Transverse colon (tissue), 4 donors: ENCODE measurements at regions not wholly inside any gene's neighbourhood (a gene's known extent, or its start where the extent isn't known, plus 50 kb on each side); places are given as distances from the start of the nearest gene placed in this dataset.

Experiments
- DNase-seq: peaks from one replicate; pipeline ENCODE4 v3.0.0-alpha.2; 2019
- H3K27ac ChIP-seq, 4 donors: fragments of 200-600 bp; sonication (generic); 2 replicates each; pipeline ENCODE4 v1.5.1; 2016 to 2018; ENCODE audit warnings: inconsistent platforms in 4 of 4
- H3K27me3 ChIP-seq: fragments of 200-600 bp; sonication (generic); 2 replicates; pipeline ENCODE4 v1.5.1; 2017; ENCODE audit warnings: inconsistent platforms
- H3K36me3 ChIP-seq, 4 donors: fragments of 200-600 bp; sonication (generic); 2 replicates each; pipeline ENCODE4 v1.5.1; 2017 to 2019; ENCODE audit warnings: inconsistent platforms in 4 of 4
- H3K4me1 ChIP-seq, 4 donors: fragments of 200-600 bp; sonication (generic); 2 replicates each; pipeline ENCODE4 v1.5.1; 2017 to 2020; ENCODE audit warnings: inconsistent platforms in 4 of 4
- H3K4me3 ChIP-seq, 4 donors: fragments of 200-600 bp; sonication (generic); 1 replicate in 1 of 4; 2 replicates in 3 of 4; pipeline versions ENCODE4 v1.5.1 to v1.6.1; 2017 to 2019; ENCODE audit warnings: inconsistent platforms in 4 of 4
- H3K9me3 ChIP-seq, 2 donors: fragments of 200-600 bp; sonication (generic); 2 replicates each; pipeline ENCODE4 v1.5.1; 2017 to 2019; ENCODE audit warnings: inconsistent platforms in 2 of 2
- EP300 ChIP-seq: sonication (generic); formaldehyde crosslinking; IDR thresholded peaks from one replicate; pipeline ENCODE4 v1.6.1; 2017; ENCODE audit warnings: antibody characterized with exemption, low read depth
- POLR2A ChIP-seq: fragments of 450-650 bp; IDR thresholded peaks from one replicate; pipeline ENCODE4 v1.6.1; 2016; ENCODE audit warnings: antibody characterized with exemption, mild to moderate bottlenecking, moderate library complexity
- POLR2AphosphoS5 ChIP-seq, 3 donors: sonication (generic); formaldehyde crosslinking; IDR thresholded peaks; one replicate each; pipeline ENCODE4 v1.6.1; 2016; ENCODE audit warnings: antibody characterized with exemption in 3 of 3
- WGBS, 2 donors: methylation state at CpG; one replicate each; pipeline ENCODE4 v1.1.5; 2018; ENCODE audit warnings: low coverage in 1 of 2; 5-methylcytosine and 5-hydroxymethylcytosine counted together
- in situ Hi-C, 4 donors: fragments of 200-750 bp; cut with MboI; loops; one replicate each; pipeline versions ENCODE4 v1.15.0 to v1.15.1; 2017; ENCODE audit warnings: low sequenced_read_pairs in 3 of 4, low pct_ligation_motif_present in 1 of 4, low pct_unique_long_range_greater_than_20kb in 1 of 4
- intact Hi-C: fragments of 100-400 bp; cut with DNase I; formaldehyde crosslinking; loops from one replicate; pipeline ENCODE4 v1.15.1; 2023; ENCODE audit warnings: low total_unique reads
- TF ChIP-seq, protein P1 (sequence below), 5 experiments: fragments of 200-600 bp in 3 of 5; fragments of 450-650 bp in 2 of 5; sonication (generic) in 3 of 5; IDR thresholded peaks; 1 replicate in 2 of 5; 2 replicates in 3 of 5; pipeline ENCODE4 v1.5.1; 2016 to 2017; ENCODE audit warnings: antibody characterized with exemption in 5 of 5, inconsistent platforms in 3 of 5, mild to moderate bottlenecking in 2 of 5, moderate library complexity in 1 of 5

DNA sequence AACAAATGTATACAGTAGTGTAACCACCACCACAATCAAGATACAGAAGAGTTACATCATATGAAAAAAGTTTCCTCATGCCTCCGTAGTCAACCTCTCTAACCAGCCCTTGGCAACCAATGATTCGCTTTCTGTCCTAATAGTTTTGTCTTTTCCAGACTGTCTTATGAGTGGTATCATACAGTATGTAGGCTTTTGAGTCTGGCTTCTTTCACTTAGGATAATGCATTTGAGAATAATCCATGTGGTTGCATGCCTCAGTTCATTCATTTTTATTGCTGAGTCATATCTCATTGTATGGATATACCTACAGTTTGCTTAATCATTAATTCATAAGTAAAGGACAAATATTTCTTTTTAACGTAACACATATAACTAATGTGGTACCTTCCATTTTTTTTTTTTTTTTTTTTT is 86.4 kb upstream of the RIPOR2 start:
- 87 to 89% methylated on average over 3 of the region's 3 CpGs for WGBS, 2 donors
- Histone ChIP-seq H3K36me3 (no peaks in the 10 kb centered on the region), H3K27me3 (no peaks in the 10 kb centered on the region), H3K4me3 (no peak overlapping the region), H3K27ac (no peak overlapping the region), H3K9me3 (no peaks in the 10 kb centered on the region), H3K4me1 (peaks cover 0 to 4% (median 0%) of the 10 kb centered on the region in 4 donors)
- no peak for DNase-seq
- intact Hi-C loops (no loop called here), in situ Hi-C loops (no loop called here)
- TF ChIP-seq, protein P1, sequence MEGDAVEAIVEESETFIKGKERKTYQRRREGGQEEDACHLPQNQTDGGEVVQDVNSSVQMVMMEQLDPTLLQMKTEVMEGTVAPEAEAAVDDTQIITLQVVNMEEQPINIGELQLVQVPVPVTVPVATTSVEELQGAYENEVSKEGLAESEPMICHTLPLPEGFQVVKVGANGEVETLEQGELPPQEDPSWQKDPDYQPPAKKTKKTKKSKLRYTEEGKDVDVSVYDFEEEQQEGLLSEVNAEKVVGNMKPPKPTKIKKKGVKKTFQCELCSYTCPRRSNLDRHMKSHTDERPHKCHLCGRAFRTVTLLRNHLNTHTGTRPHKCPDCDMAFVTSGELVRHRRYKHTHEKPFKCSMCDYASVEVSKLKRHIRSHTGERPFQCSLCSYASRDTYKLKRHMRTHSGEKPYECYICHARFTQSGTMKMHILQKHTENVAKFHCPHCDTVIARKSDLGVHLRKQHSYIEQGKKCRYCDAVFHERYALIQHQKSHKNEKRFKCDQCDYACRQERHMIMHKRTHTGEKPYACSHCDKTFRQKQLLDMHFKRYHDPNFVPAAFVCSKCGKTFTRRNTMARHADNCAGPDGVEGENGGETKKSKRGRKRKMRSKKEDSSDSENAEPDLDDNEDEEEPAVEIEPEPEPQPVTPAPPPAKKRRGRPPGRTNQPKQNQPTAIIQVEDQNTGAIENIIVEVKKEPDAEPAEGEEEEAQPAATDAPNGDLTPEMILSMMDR (IDR thresholded peaks at IDR 0.05), result no peak
- TF ChIP-seq POLR2AphosphoS5 (IDR thresholded peaks at IDR 0.05), result no peak
- no peak for TF ChIP-seq POLR2A
- TF ChIP-seq EP300, result no peak

DNA sequence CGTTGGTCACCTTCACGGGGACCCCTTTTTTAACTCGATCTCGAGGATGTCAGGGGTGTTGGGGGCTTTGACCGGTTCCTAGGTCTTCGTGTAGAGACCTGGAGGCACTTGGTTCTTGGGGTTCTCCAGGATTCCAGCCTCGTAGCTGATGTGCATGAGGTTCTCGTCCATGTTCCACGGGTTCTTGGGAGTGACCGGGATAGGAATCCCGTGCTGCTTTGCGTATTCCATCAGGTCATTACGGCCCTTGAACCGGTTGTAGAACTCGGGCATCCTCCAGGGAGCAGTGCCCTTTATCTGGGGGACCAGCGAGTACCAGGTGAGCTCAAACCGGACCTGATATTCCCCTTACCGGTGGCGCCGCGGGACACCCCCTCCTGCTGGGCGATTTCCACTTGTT is 88.0 kb upstream of the RIPOR2 start:
- Histone ChIP-seq H3K4me1 (peaks cover 0 to 4% (median 0%) of the 10 kb centered on the region in 4 donors), H3K27me3 (no peaks in the 10 kb centered on the region), H3K9me3 (no peaks in the 10 kb centered on the region), H3K36me3 (no peaks in the 10 kb centered on the region), H3K4me3 (no peak overlapping the region), H3K27ac (no peak overlapping the region)
- intact Hi-C loops, result no loop called here
- DNase-seq, result no peak
- 94 to 97% methylated on average over 7 to 22 of the region's 22 CpGs for WGBS, 2 donors
- no peak for TF ChIP-seq EP300
- in situ Hi-C loops, result no loop called here

DNA sequence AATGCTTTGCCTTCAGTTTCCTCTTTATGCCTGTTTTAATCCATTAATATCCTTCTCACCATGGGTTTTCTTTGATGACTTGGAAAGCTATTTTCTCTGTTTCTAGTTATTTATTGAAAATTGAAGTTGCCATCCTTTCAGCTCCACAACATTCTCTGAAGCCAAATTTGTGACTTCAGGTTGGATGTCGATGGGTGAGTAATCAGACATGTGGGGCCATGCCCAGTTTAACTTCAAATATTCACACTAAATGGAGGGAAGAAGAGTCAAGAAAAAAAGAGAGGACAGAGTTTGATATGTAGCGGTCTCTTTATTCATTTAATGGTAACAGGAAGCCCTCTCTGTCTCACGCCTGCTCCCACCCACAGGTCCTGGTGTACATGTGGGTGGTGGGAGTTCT is 89.1 kb upstream of the RIPOR2 start:
- in situ Hi-C loops (no loop called here), intact Hi-C loops (no loop called here)
- peaks cover 0 to 4% (median 0%) of the 10 kb centered on the region in 4 donors for H3K4me1 ChIP-seq
- WGBS, 2 donors, result 90 to 94% methylated on average over 2 to 3 of the region's 3 CpGs
- TF ChIP-seq, protein P1 (IDR thresholded peaks at IDR 0.05), result no peak
- TF ChIP-seq EP300, result no peak
- TF ChIP-seq POLR2AphosphoS5 (IDR thresholded peaks at IDR 0.05), result no peak
- no peak for TF ChIP-seq POLR2A
- H3K9me3 ChIP-seq, result no peaks in the 10 kb centered on the region
- DNase-seq, result no peak
- no peaks in the 10 kb centered on the region for H3K36me3 ChIP-seq
- no peak overlapping the region for H3K27ac ChIP-seq
- H3K4me3 ChIP-seq, result no peak overlapping the region
- H3K27me3 ChIP-seq, result no peaks in the 10 kb centered on the region

DNA sequence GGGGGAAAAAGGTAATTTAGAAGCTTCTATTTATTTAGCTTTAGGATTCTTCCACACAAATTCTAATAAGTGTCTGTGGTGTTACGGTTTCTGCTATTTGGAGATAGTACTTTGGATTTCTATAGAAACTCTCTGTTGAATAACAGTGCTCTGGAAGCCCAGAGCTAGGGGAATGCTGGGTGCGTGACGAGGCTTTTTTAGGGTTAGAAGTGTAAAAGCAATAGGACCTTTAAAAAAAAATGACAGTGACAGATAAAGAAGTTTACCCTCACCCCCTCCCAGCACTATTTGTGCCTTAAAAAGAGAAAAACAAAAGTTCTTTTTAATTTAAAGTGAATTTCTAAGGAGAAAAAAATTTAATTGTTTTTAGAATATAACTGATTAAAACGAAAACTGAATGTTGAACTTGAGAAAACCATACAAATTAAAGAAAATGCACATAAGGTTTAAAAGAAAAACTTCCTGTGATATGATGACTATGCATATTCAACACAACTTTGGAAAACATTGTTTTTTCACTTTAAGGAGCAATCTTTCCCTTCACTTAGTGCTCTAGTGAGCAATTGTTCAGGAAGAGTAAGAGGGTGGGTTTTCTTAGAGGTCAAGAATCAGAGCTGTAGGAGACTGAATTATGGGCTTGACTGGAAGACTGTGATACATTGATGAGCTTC is 89.6 kb upstream of the RIPOR2 start:
- H3K27me3 ChIP-seq, result no peaks in the 10 kb centered on the region
- no peak overlapping the region for H3K4me3 ChIP-seq
- DNase-seq, result no peak
- no peaks in the 10 kb centered on the region for H3K36me3 ChIP-seq
- no peaks in the 10 kb centered on the region for H3K9me3 ChIP-seq
- no peak for TF ChIP-seq EP300
- TF ChIP-seq, protein P1 (IDR thresholded peaks at IDR 0.05), result no peak
- no peak for TF ChIP-seq POLR2AphosphoS5 (IDR thresholded peaks at IDR 0.05)
- TF ChIP-seq POLR2A, result no peak
- no peak overlapping the region for H3K27ac ChIP-seq
- in situ Hi-C loops (no loop called here), intact Hi-C loops (no loop called here)
- H3K4me1 ChIP-seq, result peaks cover 0 to 4% (median 0%) of the 10 kb centered on the region in 4 donors
- 71 to 89% methylated on average over 4 of the region's 4 CpGs for WGBS, 2 donors

DNA sequence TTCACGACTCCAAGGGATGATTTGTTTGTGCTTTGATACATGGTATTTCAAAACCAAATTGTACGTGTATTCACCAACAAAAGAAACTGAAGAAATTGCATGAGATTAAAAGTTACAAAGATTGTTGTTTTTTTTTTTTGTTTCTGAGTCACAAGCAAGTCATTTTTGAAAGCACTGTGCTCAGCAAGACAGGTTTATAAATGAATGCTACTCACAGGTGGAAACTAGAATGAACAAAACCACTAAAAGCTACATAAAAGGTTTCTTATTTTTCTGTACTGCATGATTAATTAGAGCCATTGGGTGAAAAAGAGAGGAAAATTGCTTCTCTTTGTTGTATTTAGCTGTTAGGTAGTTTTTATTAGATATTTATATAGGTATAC is 90.2 kb upstream of the RIPOR2 start:
- H3K27me3 ChIP-seq, result no peaks in the 10 kb centered on the region
- TF ChIP-seq POLR2AphosphoS5 (IDR thresholded peaks at IDR 0.05), result no peak
- no peak for TF ChIP-seq POLR2A
- no peak for TF ChIP-seq EP300
- TF ChIP-seq, protein P1 (IDR thresholded peaks at IDR 0.05), result no peak
- in situ Hi-C loops, result no loop called here
- intact Hi-C loops, result no loop called here
- DNase-seq, result no peak
- no peak overlapping the region for H3K4me3 ChIP-seq
- H3K27ac ChIP-seq, result no peak overlapping the region
- no peaks in the 10 kb centered on the region for H3K36me3 ChIP-seq
- H3K9me3 ChIP-seq, result no peaks in the 10 kb centered on the region
- peaks cover 0 to 4% (median 0%) of the 10 kb centered on the region in 4 donors for H3K4me1 ChIP-seq
- 53 to 79% methylated on average over 2 of the region's 2 CpGs for WGBS, 2 donors
